ENCODE measurements at regions not wholly inside any gene's neighbourhood (a gene's known extent, or its start where the extent isn't known, plus 50 kb on each side); places are given as distances from the start of the nearest gene placed in this dataset.

DNA sequence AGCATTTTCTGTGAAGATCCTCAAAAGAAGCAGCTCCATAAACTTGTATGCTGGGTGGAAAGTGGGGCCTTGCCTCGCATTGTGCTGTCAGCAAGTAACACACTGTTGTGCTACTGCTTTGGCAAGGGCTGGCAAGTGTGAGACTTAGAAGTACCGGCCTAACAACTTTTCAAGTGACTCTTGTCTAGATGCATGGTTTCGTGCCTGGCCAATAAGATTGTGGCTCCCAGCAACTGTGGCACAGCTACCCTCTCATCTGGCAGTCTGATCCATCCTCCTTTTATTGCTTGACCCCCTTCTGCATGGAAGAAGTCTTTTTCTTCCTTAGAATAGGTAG is 79.4 kb upstream of the VEPH1 start:
- TF ChIP-seq, protein P1, sequence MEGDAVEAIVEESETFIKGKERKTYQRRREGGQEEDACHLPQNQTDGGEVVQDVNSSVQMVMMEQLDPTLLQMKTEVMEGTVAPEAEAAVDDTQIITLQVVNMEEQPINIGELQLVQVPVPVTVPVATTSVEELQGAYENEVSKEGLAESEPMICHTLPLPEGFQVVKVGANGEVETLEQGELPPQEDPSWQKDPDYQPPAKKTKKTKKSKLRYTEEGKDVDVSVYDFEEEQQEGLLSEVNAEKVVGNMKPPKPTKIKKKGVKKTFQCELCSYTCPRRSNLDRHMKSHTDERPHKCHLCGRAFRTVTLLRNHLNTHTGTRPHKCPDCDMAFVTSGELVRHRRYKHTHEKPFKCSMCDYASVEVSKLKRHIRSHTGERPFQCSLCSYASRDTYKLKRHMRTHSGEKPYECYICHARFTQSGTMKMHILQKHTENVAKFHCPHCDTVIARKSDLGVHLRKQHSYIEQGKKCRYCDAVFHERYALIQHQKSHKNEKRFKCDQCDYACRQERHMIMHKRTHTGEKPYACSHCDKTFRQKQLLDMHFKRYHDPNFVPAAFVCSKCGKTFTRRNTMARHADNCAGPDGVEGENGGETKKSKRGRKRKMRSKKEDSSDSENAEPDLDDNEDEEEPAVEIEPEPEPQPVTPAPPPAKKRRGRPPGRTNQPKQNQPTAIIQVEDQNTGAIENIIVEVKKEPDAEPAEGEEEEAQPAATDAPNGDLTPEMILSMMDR (IDR thresholded peaks at IDR 0.05): no peak
- TF ChIP-seq POLR2A (IDR thresholded peaks at IDR 0.05): no peak
